GM21737 (cell line): ENCODE measurements at regions not wholly inside any gene's neighbourhood (a gene's known extent, or its start where the extent isn't known, plus 50 kb on each side); places are given as distances from the start of the nearest gene placed in this dataset.

Experiments used
- ATAC-seq: cut with Tn5 transposase; IDR thresholded peaks from one replicate; pipeline ENCODE4 v1.9.1; 2021; ENCODE audit warnings: mild to moderate bottlenecking, moderate library complexity; ENCODE audit not compliant: unreplicated experiment

DNA sequence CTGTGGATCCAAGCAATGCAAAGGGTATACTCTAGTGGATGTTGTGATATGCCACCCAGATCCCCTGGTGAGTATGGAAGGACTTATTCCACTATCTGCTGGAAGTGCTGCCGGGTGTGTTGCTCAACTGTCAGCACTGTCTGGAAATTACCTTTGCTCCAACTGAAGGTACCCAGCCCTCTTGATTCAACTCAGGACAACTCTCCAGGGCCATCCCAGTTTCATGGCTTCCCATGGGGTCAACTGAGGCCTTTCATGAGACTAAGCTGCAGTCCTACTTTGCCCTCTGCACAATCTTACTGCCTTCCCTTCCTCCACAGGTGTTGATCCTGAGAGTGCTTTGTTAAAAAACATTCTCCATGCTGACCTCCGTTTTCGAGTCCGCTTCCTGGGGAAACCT is 99.8 kb downstream of the SPRY1 start:
- no peak for ATAC-seq

DNA sequence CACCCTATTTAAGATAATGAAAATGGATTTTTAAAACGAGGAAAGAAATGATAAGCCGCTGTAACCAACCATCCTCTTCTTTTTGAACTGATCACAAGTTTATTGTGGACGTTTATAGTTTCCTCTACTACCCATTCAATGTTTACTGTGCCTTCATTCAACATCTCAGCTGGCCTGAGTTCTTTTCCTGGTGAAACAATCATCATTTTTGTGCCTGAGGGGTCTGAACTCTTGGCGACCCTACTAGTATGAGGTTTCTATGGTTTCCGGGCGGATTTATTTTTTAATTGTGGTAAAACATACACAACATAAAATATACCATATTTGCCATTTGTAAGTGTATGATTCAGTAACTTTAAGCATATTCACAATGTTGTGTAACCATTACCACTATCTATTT is 100.7 kb downstream of the SPRY1 start:
- no peak for ATAC-seq

DNA sequence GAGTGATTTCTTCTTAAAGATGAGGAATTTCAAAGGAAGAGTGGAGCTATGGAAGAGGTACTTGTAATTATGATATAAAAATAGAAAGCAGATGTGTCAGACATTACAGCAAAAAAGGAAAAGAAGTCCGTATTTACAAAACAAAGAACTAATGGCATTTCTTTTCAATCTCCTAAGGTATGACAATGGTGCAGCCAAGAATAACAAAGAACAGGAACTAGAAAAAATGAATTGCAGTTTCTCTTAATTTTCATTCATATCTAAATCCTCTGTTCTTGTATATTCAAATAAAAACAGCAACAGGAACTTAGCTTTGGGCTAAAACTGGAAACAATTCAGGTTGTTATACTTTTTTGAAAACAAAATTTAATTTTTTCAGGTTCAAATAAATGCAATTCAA is 105.1 kb downstream of the SPRY1 start:
- no peak for ATAC-seq

DNA sequence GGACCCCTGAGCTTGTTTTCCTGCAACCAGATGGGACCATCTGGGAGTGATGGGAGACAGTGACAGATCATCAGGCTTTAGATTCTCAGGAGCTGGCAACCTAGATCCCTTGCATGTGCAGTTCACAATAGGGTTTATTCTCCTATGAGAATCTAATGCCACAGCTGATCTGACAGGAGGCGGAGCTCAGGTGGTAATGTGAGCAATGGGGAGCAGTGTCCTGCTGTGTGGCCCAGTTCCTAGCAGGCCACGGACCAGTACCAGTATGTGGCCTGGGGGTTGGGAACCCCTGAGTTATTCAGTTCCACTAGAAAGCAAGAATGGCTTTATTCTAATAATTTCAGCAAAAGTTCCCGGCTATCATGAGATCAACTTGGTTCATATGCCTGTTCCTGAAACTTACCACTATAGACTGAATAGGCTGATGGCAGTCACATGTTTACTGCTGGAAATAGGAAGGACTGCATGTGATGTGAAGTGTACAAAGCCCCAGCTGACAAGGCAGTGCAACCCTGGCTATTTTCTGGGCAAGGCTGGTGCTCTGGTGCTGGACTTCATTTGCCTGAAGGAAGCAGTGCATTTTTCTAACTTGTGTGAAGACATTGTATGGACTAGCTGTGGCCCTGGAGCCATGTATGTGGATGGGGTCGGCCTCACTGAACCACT is 107.2 kb downstream of the SPRY1 start:
- no peak for ATAC-seq

DNA sequence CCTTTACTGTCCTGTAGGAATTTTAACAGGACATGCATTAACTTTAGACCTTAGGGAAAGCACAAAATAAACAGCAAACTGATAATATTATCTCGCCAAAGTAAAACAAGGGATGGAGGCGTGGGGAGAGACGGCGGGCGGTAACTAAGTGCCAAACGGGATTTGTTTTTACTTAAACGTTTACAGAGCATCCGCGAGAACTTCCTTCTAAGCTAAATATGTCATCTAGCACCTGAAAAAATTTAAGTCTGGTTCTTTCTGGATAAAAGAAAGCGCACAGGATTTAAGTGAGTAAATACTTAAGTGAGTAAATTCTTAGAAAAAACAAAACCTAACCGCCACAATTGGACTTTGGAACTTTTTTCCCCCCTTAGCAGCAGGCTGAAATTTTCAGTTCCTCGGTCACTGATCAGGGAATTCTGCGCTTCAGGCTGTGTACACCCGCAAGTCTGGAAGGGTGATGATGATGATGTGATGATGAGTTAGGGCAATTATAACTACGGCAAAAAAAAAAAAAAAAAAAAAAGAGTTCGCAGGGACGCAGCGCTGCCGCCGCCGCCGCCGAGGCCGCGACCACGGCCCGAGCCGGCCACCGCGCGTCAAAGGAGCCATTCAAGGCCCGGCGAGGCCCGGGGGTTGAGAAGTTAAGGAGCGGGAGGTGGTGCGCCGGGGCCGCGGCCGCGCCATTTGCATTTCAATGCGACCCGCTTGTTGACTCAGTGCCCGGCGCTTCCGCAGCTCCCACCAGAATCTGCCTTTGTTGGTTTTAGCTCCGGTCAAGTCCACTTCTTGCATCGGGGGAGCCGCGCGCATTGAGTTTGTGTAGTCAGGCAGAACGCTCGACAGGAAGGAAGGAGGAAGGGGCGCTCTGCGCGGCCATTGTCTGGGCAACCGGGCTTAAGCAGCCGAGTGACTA is 108.8 kb downstream of the SPRY1 start:
- no peak for ATAC-seq

DNA sequence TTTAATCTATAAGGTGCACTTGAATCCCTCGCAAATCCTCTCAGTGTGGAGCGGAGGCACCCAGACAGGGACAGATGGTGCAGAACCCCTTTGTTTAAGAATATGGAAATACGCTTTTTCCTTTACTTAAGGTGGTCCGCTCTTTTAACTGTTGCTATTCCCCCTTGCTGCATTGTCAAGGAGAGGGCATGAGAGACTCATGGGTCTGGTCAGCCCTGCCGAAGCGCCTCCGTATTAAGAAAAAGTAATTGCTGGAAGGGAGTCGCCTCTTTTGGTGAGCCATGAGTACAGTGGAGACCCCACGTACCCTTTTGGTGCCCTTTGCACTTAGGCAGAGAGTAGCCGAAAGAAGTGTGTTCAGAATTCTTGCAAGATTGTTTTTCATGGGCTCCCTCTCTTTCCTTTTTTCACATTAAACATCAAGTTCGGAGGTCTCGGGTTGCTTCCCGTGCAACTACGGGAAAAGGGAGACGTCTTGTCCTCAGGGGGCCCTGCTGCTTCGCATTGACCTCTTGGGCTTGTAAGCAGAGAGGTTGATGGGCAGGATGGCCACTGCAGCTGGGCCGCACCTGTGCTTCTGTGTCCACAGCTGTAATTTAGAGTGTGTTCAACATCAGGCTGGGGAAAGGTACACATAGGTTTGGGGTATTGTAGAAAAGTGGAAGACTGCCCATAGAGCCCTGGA is 109.6 kb downstream of the SPRY1 start:
- no peak for ATAC-seq

DNA sequence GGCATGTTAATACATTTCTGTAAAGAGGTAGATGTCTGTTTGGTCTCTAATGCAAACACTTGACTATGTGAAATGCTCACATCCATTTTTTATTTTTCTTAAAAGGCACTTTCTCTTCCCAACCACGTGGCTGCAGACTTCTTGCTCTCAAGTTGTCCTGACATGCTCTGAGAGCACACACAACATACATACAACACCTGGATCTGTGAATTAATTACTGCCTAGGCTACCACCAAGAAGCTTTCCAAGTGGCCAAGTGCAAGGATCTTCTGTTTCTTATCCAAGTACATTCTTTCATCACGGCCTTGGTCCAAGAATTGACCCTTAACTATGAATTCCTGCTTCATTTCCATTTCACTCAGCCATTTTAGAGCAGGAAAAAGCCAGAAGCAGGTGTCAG is 110.8 kb downstream of the SPRY1 start:
- no peak for ATAC-seq

DNA sequence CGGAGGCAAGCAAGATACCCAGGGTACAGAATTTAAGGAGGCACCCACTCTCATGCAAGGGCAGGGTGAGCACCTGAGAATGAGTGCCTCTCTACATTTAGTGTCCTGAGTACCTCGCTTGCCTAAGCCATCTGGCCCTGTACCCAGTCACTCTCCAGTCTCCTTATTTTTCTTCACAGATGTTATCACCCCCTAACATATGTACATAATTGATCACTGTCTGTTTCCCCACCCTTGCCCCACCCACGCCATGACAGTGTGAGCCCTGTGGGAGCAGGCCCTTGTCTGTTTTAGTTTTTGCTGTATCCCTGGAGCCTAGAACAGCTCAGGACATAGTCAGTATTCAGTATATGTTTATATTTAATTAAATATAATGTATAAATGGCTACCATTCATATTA is 113.6 kb downstream of the SPRY1 start:
- ATAC-seq, result no peak

DNA sequence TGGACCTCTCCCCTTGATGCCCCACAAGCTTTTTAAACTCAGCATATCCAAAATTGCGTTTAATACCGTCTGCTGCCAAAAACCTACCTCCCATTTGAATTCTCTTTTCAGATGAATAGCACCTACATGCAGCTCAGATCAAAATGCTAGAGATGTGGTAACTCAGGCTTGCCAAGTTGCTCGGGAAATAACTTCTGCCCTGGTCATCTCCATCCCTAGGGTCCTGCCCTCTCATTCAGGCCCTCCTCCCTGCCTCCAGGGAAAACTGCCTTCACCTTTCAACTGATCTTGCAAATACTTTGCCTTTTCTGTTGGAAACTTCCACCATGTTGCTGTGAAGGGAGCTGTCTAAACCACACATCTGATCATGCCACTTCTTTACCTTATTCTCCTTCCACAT is 114.1 kb downstream of the SPRY1 start:
- no peak for ATAC-seq

DNA sequence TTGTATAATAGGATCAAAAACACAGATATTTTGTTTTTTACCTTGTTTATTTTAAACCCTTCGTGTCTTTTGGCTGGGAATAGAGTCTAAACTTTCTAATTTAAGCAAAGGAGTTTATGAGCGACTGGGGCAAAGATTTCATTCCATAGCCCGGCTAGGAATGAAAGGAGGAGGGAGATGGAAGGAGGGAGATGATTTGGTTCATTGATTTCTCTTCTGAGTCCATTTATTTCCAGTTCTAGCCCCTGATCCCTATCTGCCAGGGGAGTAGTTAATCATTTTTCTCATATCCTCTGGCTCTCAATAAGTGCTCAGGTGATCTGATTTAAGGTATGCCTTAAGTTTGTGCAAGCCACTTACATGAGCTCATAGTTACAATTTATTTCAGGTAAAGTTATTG is 120.0 kb downstream of the SPRY1 start:
- no peak for ATAC-seq

DNA sequence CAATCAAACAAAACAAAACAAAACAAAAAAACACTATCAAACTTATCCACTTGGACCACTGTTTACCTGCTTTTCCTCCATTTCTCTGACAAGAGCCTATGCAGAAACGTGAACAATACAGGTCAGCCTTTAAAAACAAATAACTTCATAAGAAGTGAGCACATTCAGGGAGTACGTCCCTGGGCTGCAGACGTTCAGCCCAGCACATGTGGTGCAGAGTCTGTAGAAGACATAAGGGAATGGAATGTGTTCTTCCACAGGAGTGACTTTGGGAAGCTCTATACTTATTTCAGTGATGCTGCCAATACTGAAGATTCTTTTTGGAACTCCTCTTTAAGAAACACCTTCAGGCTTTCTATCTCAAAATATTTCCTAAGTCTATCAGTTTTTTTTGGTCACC is 120.6 kb downstream of the SPRY1 start:
- ATAC-seq, result no peak

DNA sequence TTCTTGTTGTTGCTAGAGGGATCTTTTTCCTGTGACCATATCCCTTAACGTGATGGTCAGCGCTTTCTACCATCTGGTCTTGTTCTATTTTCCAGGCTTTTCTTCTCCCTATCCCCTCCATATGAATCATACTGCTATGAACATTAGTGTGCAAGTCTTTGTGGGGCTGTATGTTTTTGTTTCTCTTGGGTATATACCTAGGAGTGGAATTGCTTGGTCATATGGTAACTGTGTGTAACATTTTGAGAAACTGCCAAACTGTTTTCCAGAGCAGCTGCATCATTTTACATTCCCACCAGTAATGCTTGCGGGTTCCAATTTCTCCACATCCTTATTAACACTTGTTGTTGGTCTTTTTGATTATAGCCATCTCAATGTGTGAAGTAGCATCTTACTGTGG is 121.4 kb downstream of the SPRY1 start:
- ATAC-seq, result no peak

DNA sequence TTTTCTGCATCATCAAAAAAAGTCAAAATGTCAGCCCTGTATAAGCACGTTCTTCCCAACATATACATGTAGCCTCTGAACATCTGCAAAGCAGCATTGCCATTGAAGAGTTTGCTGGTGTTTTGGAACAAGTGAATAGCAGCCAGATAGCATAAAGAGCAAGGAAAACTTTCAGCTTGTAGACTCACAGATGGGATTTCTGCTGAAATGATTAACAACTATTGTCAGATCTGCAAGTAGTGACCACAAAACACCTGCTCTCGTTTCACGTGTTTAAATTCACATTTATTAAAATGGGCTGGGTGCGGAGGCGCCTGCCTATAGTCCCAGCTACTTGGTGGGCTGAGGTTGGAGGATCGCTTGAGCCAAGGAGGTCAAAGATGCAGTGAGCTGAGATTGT is 123.7 kb downstream of the SPRY1 start:
- no peak for ATAC-seq

DNA sequence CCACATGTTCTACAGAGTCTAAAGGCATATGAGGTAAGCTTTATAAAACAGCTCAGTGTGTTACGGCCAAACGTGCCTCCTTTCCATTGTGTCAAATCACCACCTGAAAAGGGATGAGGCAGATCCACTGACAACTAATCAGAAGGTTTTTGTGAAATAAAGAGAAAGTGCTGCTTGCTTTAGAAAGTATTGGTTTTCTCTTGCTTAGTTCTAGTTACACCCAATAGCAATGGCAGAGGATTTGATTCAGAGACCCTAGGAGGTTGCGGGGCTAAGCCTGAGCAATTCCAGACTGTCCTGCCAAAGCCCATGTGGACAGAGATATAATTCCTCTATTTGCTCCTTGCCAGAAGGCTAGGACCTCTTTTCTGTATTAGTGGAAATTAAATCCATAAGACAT is 125.5 kb downstream of the SPRY1 start:
- no peak for ATAC-seq

DNA sequence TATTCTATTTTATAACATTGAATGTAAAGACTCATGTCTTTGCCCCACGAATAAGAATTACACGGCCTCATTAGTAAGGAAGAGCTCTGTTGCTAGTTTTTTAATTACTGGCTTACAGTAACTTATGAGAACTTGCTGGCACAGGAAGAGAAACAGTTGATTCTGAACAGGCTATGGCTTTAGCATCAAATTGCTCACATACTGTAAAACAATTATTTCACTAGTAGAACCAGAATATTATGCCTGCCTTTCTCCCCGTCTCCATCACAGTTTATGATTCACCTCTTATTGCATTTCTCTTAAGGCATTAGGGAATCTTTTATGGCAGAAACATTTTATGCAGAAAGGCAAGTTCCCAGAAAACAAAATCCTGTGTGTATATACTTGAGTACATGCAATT is 126.1 kb downstream of the SPRY1 start:
- no peak for ATAC-seq

DNA sequence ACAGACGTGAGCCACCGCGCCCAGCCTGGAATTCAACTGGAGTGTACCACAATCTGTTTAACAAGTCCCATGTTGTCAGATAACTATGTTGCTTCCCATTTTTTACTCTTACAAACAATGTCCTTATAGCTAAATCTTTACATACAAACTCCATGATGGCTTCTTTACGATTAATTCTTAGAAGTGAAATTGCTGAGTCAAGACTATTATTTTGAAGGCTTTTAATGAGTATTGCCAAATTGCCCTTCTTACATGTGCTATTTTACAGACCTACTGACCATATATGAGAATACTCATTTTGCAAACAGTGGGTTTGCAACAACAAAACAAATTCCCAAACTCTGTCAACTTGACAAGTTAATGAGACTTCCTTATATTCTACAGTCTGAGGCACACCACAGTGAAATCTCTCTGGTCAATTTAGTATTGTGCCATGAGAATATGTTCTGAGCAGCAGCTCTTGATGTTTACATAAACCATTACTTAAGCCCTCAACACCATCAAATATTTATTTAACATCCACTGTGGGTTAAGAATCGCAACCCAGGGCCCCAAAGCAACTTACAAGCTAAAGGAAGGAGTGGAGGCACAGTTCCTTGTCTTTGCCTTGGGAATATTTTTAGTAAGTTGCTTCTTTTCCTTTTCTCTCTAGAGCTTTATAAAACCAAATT is 128.5 kb downstream of the SPRY1 start:
- ATAC-seq, result no peak

DNA sequence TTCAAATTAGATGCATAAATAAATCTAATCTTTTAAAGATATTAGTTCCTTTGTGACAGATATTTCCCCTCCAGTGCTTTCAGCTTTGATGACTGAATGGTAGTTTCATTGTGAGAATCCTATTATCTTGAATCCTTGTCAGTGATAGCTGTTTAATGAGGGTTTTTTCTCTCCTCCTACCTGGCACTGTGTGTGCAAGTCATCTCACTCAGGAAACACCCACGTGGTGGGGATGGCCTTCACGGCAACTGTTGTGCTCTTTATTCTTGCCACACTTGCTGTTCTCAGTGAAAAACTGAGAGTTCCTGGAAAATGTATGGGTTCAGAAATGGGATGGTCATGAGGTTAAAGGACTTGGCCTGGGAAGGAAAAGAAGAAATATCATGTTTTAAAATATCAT is 129.9 kb downstream of the SPRY1 start:
- ATAC-seq, result no peak

DNA sequence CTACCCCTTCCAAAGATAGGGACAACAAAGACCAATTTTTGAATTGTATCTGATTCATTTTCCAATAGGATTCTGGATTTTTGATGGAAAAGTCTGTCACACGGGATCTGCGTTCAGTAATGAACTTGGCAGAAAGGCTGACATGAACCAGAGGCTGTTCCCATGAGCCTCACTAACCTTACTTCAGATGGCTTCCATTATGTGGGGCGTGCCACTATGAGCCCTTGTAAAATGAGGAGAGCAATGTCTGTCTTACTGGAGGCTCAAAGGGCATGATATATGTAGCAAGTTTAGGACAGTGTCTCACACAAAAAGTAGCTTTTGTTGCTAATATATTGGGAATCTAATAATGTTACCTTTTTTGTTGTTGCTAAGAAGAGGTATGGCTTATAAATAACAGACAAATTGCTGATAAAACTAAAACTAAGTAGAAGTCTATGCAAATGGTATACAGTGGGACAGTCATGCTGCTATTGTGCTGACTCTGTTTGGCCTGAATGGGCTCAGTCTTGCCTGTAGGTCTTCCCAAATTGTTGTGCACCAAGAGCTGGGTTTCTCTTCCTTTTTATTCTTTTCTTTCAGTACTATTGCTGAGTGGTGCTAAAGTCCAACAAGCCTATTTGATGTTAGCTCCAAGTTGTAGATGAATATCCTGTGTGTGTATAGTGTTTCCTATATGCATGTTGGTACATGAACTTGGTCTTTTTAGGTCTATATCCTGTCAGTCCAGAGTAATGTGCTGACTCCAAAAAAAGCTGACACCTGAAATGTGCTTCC is 132.1 kb downstream of the SPRY1 start:
- ATAC-seq, result no peak

DNA sequence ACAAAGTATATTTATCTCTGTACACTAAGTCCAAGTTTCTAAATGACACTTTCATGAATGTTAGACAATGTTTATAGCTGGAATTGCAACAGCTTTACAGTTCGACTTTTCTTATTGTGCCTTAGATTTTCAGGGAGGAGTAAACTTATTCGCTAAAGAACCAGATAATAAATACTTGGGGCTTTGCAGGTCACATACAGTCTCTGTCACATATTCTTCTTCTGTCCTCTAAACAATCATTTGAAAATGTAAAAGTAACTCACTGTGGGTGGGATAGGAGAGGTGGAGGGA is 132.6 kb downstream of the SPRY1 start:
- ATAC-seq, result no peak

DNA sequence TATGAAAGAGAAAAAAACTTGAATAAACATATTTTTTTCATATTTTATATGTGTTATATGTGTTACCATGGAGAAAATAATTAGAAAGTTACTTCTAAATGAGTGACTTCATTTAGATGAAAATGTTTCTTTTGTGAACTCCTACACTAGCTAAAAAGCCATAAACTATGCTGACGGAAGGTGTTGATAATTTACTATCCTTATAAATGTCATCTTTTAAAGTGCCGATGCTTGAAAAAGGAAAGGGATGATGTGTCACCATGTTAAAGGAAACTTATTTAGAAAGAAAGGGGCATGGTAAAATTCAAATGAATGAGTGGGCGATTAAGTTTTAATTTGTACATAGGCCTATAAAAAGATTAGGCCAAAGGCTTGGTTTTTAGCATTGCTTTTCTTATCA is 133.8 kb downstream of the SPRY1 start:
- no peak for ATAC-seq
